Muscle layer of duodenum (tissue), 2 donors: ENCODE measurements at regions not wholly inside any gene's neighbourhood (a gene's known extent, or its start where the extent isn't known, plus 50 kb on each side); places are given as distances from the start of the nearest gene placed in this dataset.
"Not testable (repeated sequence)": the region's sequence is repeated elsewhere in the genome, so short reads cannot be mapped to it uniquely, and the experiment has no call there.

Source experiments
- H3K27ac ChIP-seq: one replicate; pipeline ENCODE4 v1.7.0; 2013; ENCODE audit warnings: mild to moderate bottlenecking, low read length
- H3K27me3 ChIP-seq: one replicate; pipeline ENCODE4 v1.7.0; 2013; ENCODE audit warnings: low read depth, mild to moderate bottlenecking, control low read depth, low read length
- H3K36me3 ChIP-seq, 2 donors: one replicate each; pipeline ENCODE4 v1.7.0; 2013; ENCODE audit warnings: low read length in 2 of 2, control low read depth in 1 of 2, mild to moderate bottlenecking in 1 of 2; ENCODE audit not compliant: insufficient read depth in 2 of 2, control insufficient read depth in 1 of 2
- H3K4me1 ChIP-seq, 2 donors: one replicate each; pipeline ENCODE4 v1.7.0; 2013; ENCODE audit warnings: low read length in 2 of 2, mild to moderate bottlenecking in 2 of 2, control low read depth in 1 of 2, moderate library complexity in 1 of 2; ENCODE audit not compliant: insufficient read depth in 2 of 2, control insufficient read depth in 1 of 2
- H3K4me3 ChIP-seq, 2 donors: one replicate each; pipeline ENCODE4 v1.7.0; 2013; ENCODE audit warnings: low read length in 2 of 2, low read depth in 1 of 2, mild to moderate bottlenecking in 1 of 2
- H3K9me3 ChIP-seq, 2 donors: one replicate each; pipeline ENCODE4 v1.7.0; 2013; ENCODE audit warnings: low read length in 2 of 2, control low read depth in 1 of 2, mild to moderate bottlenecking in 1 of 2; ENCODE audit not compliant: control insufficient read depth in 1 of 2
- donor health status: healthy.

GRCh38 chr6:119748535-119748934 is 399.0 kb upstream of the MAN1A1 start:
- not testable (repeated sequence) for H3K9me3 ChIP-seq, H3K4me3 ChIP-seq, H3K27ac ChIP-seq, H3K4me1 ChIP-seq, H3K27me3 ChIP-seq, H3K36me3 ChIP-seq

GRCh38 chr6:119742188-119742803 is 392.7 kb upstream of the MAN1A1 start:
- H3K27me3 ChIP-seq, result no peaks in the 10 kb centered on the region

GRCh38 chr6:119739769-119740168 is 390.2 kb upstream of the MAN1A1 start:
- Histone ChIP-seq H3K9me3 (no peaks in the 10 kb centered on the region), H3K4me1 (peaks cover 0 to 25% of the 10 kb centered on the region in 2 donors), H3K27ac (no peak overlapping the region), H3K36me3 (no peaks in the 10 kb centered on the region), H3K27me3 (no peaks in the 10 kb centered on the region), H3K4me3 (no peak overlapping the region)

More at GRCh38 chr6:119742188-119742803, 392.7 kb upstream of the MAN1A1 start:
- Histone ChIP-seq H3K4me1 (peaks cover 0 to 5% of the 10 kb centered on the region in 2 donors), H3K4me3 (no peak overlapping the region), H3K27ac (no peak overlapping the region), H3K9me3 (no peaks in the 10 kb centered on the region), H3K36me3 (no peaks in the 10 kb centered on the region)

GRCh38 chr6:119738425-119738824 is 388.9 kb upstream of the MAN1A1 start:
- Histone ChIP-seq H3K36me3 (no peaks in the 10 kb centered on the region), H3K27ac (no peak overlapping the region), H3K9me3 (no peaks in the 10 kb centered on the region), H3K27me3 (no peaks in the 10 kb centered on the region), H3K4me3 (no peak overlapping the region), H3K4me1 (peaks cover 0 to 25% of the 10 kb centered on the region in 2 donors)

- no peaks in the 10 kb centered on the region for H3K36me3 ChIP-seq
- peaks cover 0 to 25% of the 10 kb centered on the region in 2 donors for H3K4me1 ChIP-seq
- no peaks in the 10 kb centered on the region for H3K27me3 ChIP-seq
- H3K9me3 ChIP-seq, result no peaks in the 10 kb centered on the region
- H3K27ac ChIP-seq, result no peak overlapping the region
- H3K4me3 ChIP-seq, result no peak overlapping the region
Measured at GRCh38 chr6:119736296-119737021, 386.9 kb upstream of the MAN1A1 start.

- Histone ChIP-seq H3K27me3 (no peaks in the 10 kb centered on the region), H3K27ac (no peak overlapping the region), H3K4me1 (peaks cover 0 to 25% of the 10 kb centered on the region in 2 donors), H3K9me3 (no peaks in the 10 kb centered on the region), H3K4me3 (no peak overlapping the region), H3K36me3 (no peaks in the 10 kb centered on the region)
Measured at GRCh38 chr6:119735530-119735929, 386.0 kb upstream of the MAN1A1 start.

GRCh38 chr6:119734227-119734626 is 384.7 kb upstream of the MAN1A1 start:
- H3K27me3 ChIP-seq, result no peaks in the 10 kb centered on the region
- H3K4me1 ChIP-seq, result peaks cover 0 to 25% of the 10 kb centered on the region in 2 donors
- no peaks in the 10 kb centered on the region for H3K9me3 ChIP-seq
- no peaks in the 10 kb centered on the region for H3K36me3 ChIP-seq
- H3K4me3 ChIP-seq, result no peak overlapping the region
- H3K27ac ChIP-seq, result no peak overlapping the region

- H3K9me3 ChIP-seq, result no peaks in the 10 kb centered on the region
- no peak overlapping the region for H3K27ac ChIP-seq
- H3K27me3 ChIP-seq, result no peaks in the 10 kb centered on the region
- H3K4me3 ChIP-seq, result no peak overlapping the region
- H3K36me3 ChIP-seq, result no peaks in the 10 kb centered on the region
- no peaks in the 10 kb centered on the region for H3K4me1 ChIP-seq
Measured at GRCh38 chr6:119728935-119729334, 379.4 kb upstream of the MAN1A1 start.

GRCh38 chr6:119728220-119728750 is 378.7 kb upstream of the MAN1A1 start:
- Histone ChIP-seq H3K4me3 (no peak overlapping the region), H3K27me3 (no peaks in the 10 kb centered on the region), H3K27ac (no peak overlapping the region), H3K4me1 (no peaks in the 10 kb centered on the region), H3K9me3 (no peaks in the 10 kb centered on the region), H3K36me3 (no peaks in the 10 kb centered on the region)

GRCh38 chr6:119727504-119728219 is 378.1 kb upstream of the MAN1A1 start:
- no peak overlapping the region for H3K27ac ChIP-seq
- no peaks in the 10 kb centered on the region for H3K36me3 ChIP-seq
- no peaks in the 10 kb centered on the region for H3K27me3 ChIP-seq
- H3K9me3 ChIP-seq, result no peaks in the 10 kb centered on the region
- no peak overlapping the region for H3K4me3 ChIP-seq
- no peaks in the 10 kb centered on the region for H3K4me1 ChIP-seq

GRCh38 chr6:119726912-119727311 is 377.4 kb upstream of the MAN1A1 start:
- not testable (repeated sequence) for H3K36me3 ChIP-seq, H3K4me1 ChIP-seq, H3K27ac ChIP-seq, H3K9me3 ChIP-seq, H3K27me3 ChIP-seq, H3K4me3 ChIP-seq
